ENCODE measurements at regions not wholly inside any gene's neighbourhood (a gene's known extent, or its start where the extent isn't known, plus 50 kb on each side); places are given as distances from the start of the nearest gene placed in this dataset.

DNA sequence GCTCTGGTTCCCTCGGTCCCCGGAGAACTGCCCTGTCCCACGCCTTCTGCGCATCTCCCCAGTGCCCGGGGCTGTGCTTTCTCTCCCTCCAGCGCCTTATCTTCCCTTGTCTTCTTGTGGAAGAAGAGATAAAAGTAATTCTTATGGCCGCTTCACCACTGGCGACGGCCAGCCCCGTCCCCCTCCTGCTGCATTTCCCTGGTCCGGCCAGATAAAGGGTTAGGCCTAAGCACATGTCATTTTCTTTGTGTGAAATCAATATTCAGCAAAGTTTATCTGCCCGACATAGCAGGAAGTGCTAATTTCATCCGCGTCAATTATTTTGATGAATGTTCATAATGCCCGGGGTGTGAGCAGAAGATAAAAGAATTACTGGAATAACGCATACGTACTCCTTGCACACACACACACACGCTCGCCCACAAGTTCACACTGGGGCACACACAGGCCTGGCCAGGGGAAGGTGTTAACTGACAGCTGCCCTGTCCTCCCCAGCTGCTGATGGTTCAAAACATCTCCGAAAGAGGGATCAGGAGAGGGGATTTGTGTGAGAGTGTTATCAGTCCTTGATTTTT is 177.7 kb upstream of the LHX5 start:
- TF ChIP-seq, protein P1, sequence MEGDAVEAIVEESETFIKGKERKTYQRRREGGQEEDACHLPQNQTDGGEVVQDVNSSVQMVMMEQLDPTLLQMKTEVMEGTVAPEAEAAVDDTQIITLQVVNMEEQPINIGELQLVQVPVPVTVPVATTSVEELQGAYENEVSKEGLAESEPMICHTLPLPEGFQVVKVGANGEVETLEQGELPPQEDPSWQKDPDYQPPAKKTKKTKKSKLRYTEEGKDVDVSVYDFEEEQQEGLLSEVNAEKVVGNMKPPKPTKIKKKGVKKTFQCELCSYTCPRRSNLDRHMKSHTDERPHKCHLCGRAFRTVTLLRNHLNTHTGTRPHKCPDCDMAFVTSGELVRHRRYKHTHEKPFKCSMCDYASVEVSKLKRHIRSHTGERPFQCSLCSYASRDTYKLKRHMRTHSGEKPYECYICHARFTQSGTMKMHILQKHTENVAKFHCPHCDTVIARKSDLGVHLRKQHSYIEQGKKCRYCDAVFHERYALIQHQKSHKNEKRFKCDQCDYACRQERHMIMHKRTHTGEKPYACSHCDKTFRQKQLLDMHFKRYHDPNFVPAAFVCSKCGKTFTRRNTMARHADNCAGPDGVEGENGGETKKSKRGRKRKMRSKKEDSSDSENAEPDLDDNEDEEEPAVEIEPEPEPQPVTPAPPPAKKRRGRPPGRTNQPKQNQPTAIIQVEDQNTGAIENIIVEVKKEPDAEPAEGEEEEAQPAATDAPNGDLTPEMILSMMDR (conservative IDR thresholded peaks at IDR 0.05; ENCODE audit: low read depth, low read length) = no peak
- no peak for TF ChIP-seq EZH2 (IDR thresholded peaks at IDR 0.05; ENCODE audit: borderline replicate concordance, low read depth, low read length, poor library complexity, severe bottlenecking)

Data from A673 (cell line).